WTC11 (cell line): ENCODE measurements at regions not wholly inside any gene's neighbourhood (a gene's known extent, or its start where the extent isn't known, plus 50 kb on each side); places are given as distances from the start of the nearest gene placed in this dataset.

Experiments
- ATF2 ChIP-seq: sonication (generic); formaldehyde crosslinking; IDR thresholded peaks from 2 replicates; pipeline ENCODE4 v1.8.1; 2022; ENCODE audit warnings: low read depth, missing genetic modification reagents, borderline replicate concordance
- CTCF ChIP-seq: fragments of 200-600 bp; IDR thresholded peaks from 2 replicates; pipeline ENCODE4 v1.8.0; 2022; ENCODE audit warnings: antibody characterized with exemption
- E2F1 ChIP-seq: sonication (generic); formaldehyde crosslinking; IDR thresholded peaks from 2 replicates; pipeline ENCODE4 v1.8.0; 2022; ENCODE audit warnings: mild to moderate bottlenecking, missing genetic modification reagents
- E2F5 ChIP-seq: sonication (generic); formaldehyde crosslinking; IDR thresholded peaks from 2 replicates; pipeline ENCODE4 v1.8.1; 2022; ENCODE audit warnings: mild to moderate bottlenecking, moderate library complexity, missing genetic modification reagents
- ESRRA ChIP-seq: sonication (generic); formaldehyde crosslinking; IDR thresholded peaks from 2 replicates; pipeline ENCODE4 v1.8.1; 2022; ENCODE audit warnings: mild to moderate bottlenecking, missing genetic modification reagents, borderline replicate concordance
- MLX ChIP-seq: sonication (generic); formaldehyde crosslinking; IDR thresholded peaks from 2 replicates; pipeline ENCODE4 v1.8.1; 2023; ENCODE audit warnings: mild to moderate bottlenecking, missing genetic modification reagents, moderate library complexity
- NR1H2 ChIP-seq: sonication (generic); formaldehyde crosslinking; IDR thresholded peaks from 2 replicates; pipeline ENCODE4 v1.9.0; 2021; ENCODE audit warnings: mild to moderate bottlenecking, moderate library complexity, missing genetic modification reagents
- PREB ChIP-seq: sonication (generic); formaldehyde crosslinking; IDR thresholded peaks from 2 replicates; pipeline ENCODE4 v1.8.1; 2022; ENCODE audit warnings: mild to moderate bottlenecking, missing genetic modification reagents, moderate library complexity, borderline replicate concordance
- SMAD3 ChIP-seq: sonication (generic); formaldehyde crosslinking; IDR thresholded peaks from 2 replicates; pipeline ENCODE4 v1.8.0; 2022; ENCODE audit warnings: missing genetic modification reagents, mild to moderate bottlenecking, borderline replicate concordance
- TCF7 ChIP-seq: sonication (generic); formaldehyde crosslinking; IDR thresholded peaks from 2 replicates; pipeline ENCODE4 v1.8.0; 2022; ENCODE audit warnings: mild to moderate bottlenecking, low read depth, missing genetic modification reagents, moderate library complexity
- ZNF281 ChIP-seq: sonication (generic); formaldehyde crosslinking; IDR thresholded peaks from 2 replicates; pipeline ENCODE4 v1.8.0; 2023; ENCODE audit warnings: mild to moderate bottlenecking, missing genetic modification reagents
- ZNF416 ChIP-seq: fragments of 250-450 bp; sonication (Bioruptor Pico); IDR thresholded peaks from 2 replicates; pipeline ENCODE4 v1.9.0; 2021; ENCODE audit warnings: mild to moderate bottlenecking, inconsistent platforms
- ZSCAN18 ChIP-seq: fragments of 250-450 bp; sonication (Bioruptor Pico); IDR thresholded peaks from 2 replicates; pipeline ENCODE4 v2.1.2; 2022; ENCODE audit warnings: mild to moderate bottlenecking, moderate library complexity

GRCh38 chr12:77189901-77190416 is 124.6 kb upstream of the E2F7 start:
- TF ChIP-seq ATF2 (CRISPR knock-in tag) (no peak), MLX (no peak), CTCF (no peak), SMAD3 (CRISPR knock-in tag) (no peak), PREB (no peak), TCF7 (no peak), NR1H2 (CRISPR knock-in tag) (no peak), ESRRA (CRISPR knock-in tag) (no peak), ZNF281 (no peak), E2F5 (CRISPR knock-in tag) (no peak), ZSCAN18 (CRISPR knock-in tag) (no peak), ZNF416 (no peak), E2F1 (CRISPR knock-in tag) (no peak)
